Breast epithelium (tissue), 4 donors: ENCODE measurements at regions not wholly inside any gene's neighbourhood (a gene's known extent, or its start where the extent isn't known, plus 50 kb on each side); places are given as distances from the start of the nearest gene placed in this dataset.
A peak's percentile ranks its signal among the peaks of the same experiment; 100 is the strongest.

ENCODE experiments used
- DNase-seq, 2 donors: peaks; one replicate each; pipeline ENCODE4 v3.0.0-alpha.2; 2019; ENCODE audit warnings: low spot score in 2 of 2
- H3K27ac ChIP-seq, 2 donors: fragments of 200-600 bp; sonication (generic) in 1 of 2; one replicate each; pipeline ENCODE4 v1.5.1; 2016 to 2019; ENCODE audit warnings: mild to moderate bottlenecking in 1 of 2
- H3K27me3 ChIP-seq, 2 donors: fragments of 200-600 bp; sonication (generic) in 1 of 2; one replicate each; pipeline versions ENCODE4 v1.5.1 to v1.6.0; 2017 to 2019; ENCODE audit warnings: control low read depth in 1 of 2, mild to moderate bottlenecking in 1 of 2
- H3K36me3 ChIP-seq: fragments of 200-600 bp; one replicate; pipeline ENCODE4 v1.5.1; 2019
- H3K4me1 ChIP-seq, 2 donors: fragments of 200-600 bp; sonication (generic); one replicate each; pipeline ENCODE4 v1.5.1; 2016 to 2019; ENCODE audit warnings: control low read depth in 1 of 2
- H3K4me3 ChIP-seq, 3 donors: fragments of 200-600 bp; sonication (generic); 1 replicate in 2 of 3; 2 replicates in 1 of 3; pipeline ENCODE4 v1.5.1; 2016 to 2019; ENCODE audit warnings: mild to moderate bottlenecking in 3 of 3, moderate library complexity in 2 of 3
- H3K9me3 ChIP-seq, 2 donors: fragments of 200-600 bp; sonication (generic) in 1 of 2; one replicate each; pipeline ENCODE4 v1.5.1; 2016 to 2019; ENCODE audit warnings: control low read depth in 1 of 2
- CTCF ChIP-seq, 3 donors: fragments of 450-650 bp; IDR thresholded peaks; one replicate each; pipeline ENCODE4 v1.5.1; 2016 to 2017; ENCODE audit warnings: antibody characterized with exemption in 3 of 3, mild to moderate bottlenecking in 3 of 3, moderate library complexity in 3 of 3
- POLR2A ChIP-seq: fragments of 450-650 bp; IDR thresholded peaks from one replicate; pipeline ENCODE4 v1.6.1; 2016; ENCODE audit warnings: antibody characterized with exemption, mild to moderate bottlenecking, moderate library complexity
- POLR2AphosphoS5 ChIP-seq, 3 donors: sonication (generic); formaldehyde crosslinking; IDR thresholded peaks; one replicate each; pipeline ENCODE4 v1.6.1; 2017; ENCODE audit warnings: antibody characterized with exemption in 3 of 3
- intact Hi-C: fragments of 100-400 bp; cut with DNase I; formaldehyde crosslinking; loops from one replicate; pipeline ENCODE4 v1.15.1; 2023; ENCODE audit warnings: low total_unique reads

DNA sequence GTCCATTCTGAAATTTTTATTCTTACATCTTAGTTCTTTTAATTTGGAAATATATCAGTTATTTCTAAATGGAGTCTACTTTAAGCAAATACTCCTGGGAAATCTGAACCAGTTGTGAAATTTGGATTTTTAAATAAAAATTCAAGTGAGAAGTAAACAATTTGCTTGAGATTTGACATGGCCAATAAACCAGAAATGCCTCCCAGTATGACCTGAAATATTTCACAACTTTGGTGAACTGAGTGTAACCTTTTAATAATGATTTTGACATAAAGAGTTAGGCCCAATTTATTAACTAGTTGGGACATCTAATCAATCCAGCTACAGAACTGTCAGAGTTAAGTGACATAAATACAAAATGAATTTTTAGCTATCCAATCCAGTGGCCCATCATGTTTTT lies 192.0 kb downstream of the ZC3H11B start:
- Histone ChIP-seq H3K27me3 (no peaks in the 10 kb centered on the region), H3K9me3 (no peaks in the 10 kb centered on the region), H3K4me3 (no peak overlapping the region), H3K27ac (no peak overlapping the region), H3K4me1 (no peaks in the 10 kb centered on the region), H3K36me3 (no peaks in the 10 kb centered on the region)
- DNase-seq: no peak
- intact Hi-C loops: no loop called here
- no peak for TF ChIP-seq POLR2A
- TF ChIP-seq POLR2AphosphoS5 (IDR thresholded peaks at IDR 0.05): no peak
- no peak for TF ChIP-seq CTCF (IDR thresholded peaks at IDR 0.05)

GRCh38 chr1:219419860-219420259 lies 193.0 kb downstream of the ZC3H11B start:
- TF ChIP-seq POLR2AphosphoS5 (IDR thresholded peaks at IDR 0.05) (no peak), CTCF (IDR thresholded peaks at IDR 0.05) (no peak), POLR2A (no peak)

DNA sequence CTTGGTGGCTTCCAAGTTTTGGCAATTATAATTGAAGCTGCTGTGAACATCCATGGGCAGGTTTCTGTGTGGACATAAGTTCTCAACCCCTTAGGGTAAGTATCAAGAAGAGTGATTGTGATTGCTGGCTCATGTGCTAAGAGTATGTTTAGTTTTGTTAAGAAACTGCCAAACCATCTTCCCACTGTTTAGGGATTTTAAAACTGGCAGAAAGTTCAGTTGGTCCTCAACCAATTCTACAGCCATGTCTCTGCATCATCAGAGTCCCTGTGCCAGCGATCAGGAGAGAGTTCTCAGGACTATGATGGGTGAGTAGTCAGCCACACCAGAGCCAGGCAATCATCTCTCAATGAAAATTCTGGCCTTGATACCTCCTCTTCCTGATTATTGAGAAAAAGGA lies 193.8 kb downstream of the ZC3H11B start:
- Histone ChIP-seq H3K36me3 (no peaks in the 10 kb centered on the region), H3K27ac (no peak overlapping the region), H3K4me3 (no peak overlapping the region), H3K4me1 (no peaks in the 10 kb centered on the region), H3K27me3 (no peaks in the 10 kb centered on the region), H3K9me3 (no peaks in the 10 kb centered on the region)
- DNase-seq: no peak
- TF ChIP-seq POLR2A: no peak
- no peak for TF ChIP-seq CTCF (IDR thresholded peaks at IDR 0.05)
- TF ChIP-seq POLR2AphosphoS5 (IDR thresholded peaks at IDR 0.05): no peak
- intact Hi-C loops: no loop called here

More at GRCh38 chr1:219419860-219420259, 193.0 kb downstream of the ZC3H11B start:
- Histone ChIP-seq H3K9me3 (no peaks in the 10 kb centered on the region), H3K4me3 (no peak overlapping the region), H3K36me3 (no peaks in the 10 kb centered on the region), H3K27me3 (no peaks in the 10 kb centered on the region), H3K4me1 (no peaks in the 10 kb centered on the region), H3K27ac (no peak overlapping the region)
- intact Hi-C loops: no loop called here
- no peak for DNase-seq

DNA sequence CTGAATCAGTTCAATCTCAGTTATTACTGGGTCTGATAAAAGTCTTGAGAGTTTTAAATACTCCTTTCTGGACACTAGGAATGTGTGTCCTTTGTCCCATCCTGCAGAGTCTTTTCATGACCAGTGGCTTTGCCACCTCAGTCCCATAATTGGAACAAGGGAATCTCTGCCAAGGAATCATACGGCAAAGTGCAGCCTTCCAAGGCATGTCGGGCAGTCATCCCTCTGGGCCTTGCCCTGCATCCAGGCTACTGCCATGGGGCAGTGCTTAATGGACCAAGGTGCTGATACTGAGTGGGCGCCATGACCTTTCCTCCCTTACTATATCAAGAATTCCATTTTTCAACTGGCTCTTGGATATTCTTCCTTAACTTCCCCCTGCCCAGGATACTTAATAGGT lies 195.3 kb downstream of the ZC3H11B start:
- DNase-seq: no peak
- Histone ChIP-seq H3K36me3 (no peaks in the 10 kb centered on the region), H3K4me3 (no peak overlapping the region), H3K27me3 (no peaks in the 10 kb centered on the region), H3K9me3 (no peaks in the 10 kb centered on the region), H3K27ac (no peak overlapping the region), H3K4me1 (no peaks in the 10 kb centered on the region)
- no peak for TF ChIP-seq POLR2A
- TF ChIP-seq CTCF (IDR thresholded peaks at IDR 0.05): no peak
- TF ChIP-seq POLR2AphosphoS5 (IDR thresholded peaks at IDR 0.05): no peak
- intact Hi-C loops: no loop called here

DNA sequence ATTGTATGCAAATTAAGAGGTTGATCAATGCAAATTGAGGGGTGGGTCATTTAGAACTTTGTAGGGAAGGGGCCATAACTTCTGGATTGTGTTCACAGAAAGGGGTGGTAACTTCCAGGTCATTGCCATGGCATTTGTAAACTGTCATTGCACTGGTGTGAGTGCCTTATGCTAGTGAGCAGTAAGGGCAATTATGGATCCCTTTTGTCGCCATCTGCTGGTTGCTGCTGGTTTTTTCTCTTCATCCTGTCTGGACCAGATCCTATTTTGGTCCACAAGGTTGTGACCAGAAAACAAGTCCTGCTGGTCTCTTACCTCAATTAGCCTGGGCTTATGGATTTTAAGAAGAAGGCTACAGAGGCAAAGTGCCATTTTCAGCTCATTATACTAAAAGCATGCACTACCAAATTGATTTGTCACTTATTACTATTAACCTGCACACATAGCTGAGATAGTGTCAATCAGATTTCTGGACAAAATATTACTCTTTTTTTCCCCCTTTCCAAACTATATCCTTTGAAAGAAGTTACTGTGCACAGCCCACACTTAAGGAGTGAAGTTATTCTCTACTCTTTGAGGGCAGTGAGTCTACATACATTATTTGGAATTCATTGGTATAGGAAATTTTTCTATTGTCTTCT lies 196.2 kb downstream of the ZC3H11B start:
- intact Hi-C loops: no loop called here

More for the DNA sequence above, 196.2 kb downstream of the ZC3H11B start:
- H3K9me3 ChIP-seq: no peaks in the 10 kb centered on the region
- no peaks in the 10 kb centered on the region for H3K4me1 ChIP-seq
- DNase-seq: peak in 1 of 2 donors; percentile 56
- H3K27ac ChIP-seq: no peak overlapping the region
- TF ChIP-seq POLR2AphosphoS5 (IDR thresholded peaks at IDR 0.05): no peak
- peak in 2 of 3 donors; percentile 27 to 28 for TF ChIP-seq CTCF (IDR thresholded peaks at IDR 0.05)
- no peaks in the 10 kb centered on the region for H3K36me3 ChIP-seq
- no peak overlapping the region for H3K4me3 ChIP-seq
- no peaks in the 10 kb centered on the region for H3K27me3 ChIP-seq
